HepG2 (cell line): ENCODE measurements at regions not wholly inside any gene's neighbourhood (a gene's known extent, or its start where the extent isn't known, plus 50 kb on each side); places are given as distances from the start of the nearest gene placed in this dataset.

ENCODE experiments used
- E2F1 ChIP-seq: sonication (generic); formaldehyde crosslinking; IDR thresholded peaks from 2 replicates; pipeline ENCODE4 v1.5.0; 2020; ENCODE audit warnings: missing genetic modification reagents
- ELK4 ChIP-seq: sonication (generic); formaldehyde crosslinking; IDR thresholded peaks from 2 replicates; pipeline ENCODE4 v1.9.0; 2021; ENCODE audit warnings: missing genetic modification reagents, borderline replicate concordance
- KDM3A ChIP-seq: IDR thresholded peaks from 2 replicates; pipeline ENCODE4 v1.6.1; 2018; ENCODE audit warnings: low read depth, missing compliant biosample characterization
- LRRFIP1 ChIP-seq: sonication (generic); formaldehyde crosslinking; conservative IDR thresholded peaks from 2 replicates; pipeline ENCODE4 v1.4.0; 2020; ENCODE audit warnings: missing genetic modification reagents
- MTA3 ChIP-seq: sonication (generic); formaldehyde crosslinking; IDR thresholded peaks from 2 replicates; pipeline ENCODE4 v1.4.0; 2020; ENCODE audit warnings: missing genetic modification reagents
- PATZ1 ChIP-seq: sonication (generic); formaldehyde crosslinking; IDR thresholded peaks from 2 replicates; pipeline ENCODE4 v1.4.0; 2020; ENCODE audit warnings: missing genetic modification reagents
- PBX2 ChIP-seq: IDR thresholded peaks from 2 replicates; pipeline ENCODE4 v1.6.1; 2016; ENCODE audit warnings: control low read depth
- PREB ChIP-seq: sonication (generic); formaldehyde crosslinking; IDR thresholded peaks from 2 replicates; pipeline ENCODE4 v1.4.0; 2020; ENCODE audit warnings: missing genetic modification reagents
- SIN3A ChIP-seq: IDR thresholded peaks from 2 replicates; pipeline ENCODE4 v1.6.1; 2011; ENCODE audit warnings: low read depth, mild to moderate bottlenecking, control low read depth, low read length, borderline replicate concordance
- SP5 ChIP-seq: IDR thresholded peaks from 2 replicates; pipeline ENCODE4 v1.6.1; 2016; ENCODE audit warnings: low read depth, borderline replicate concordance
- SRF ChIP-seq: IDR thresholded peaks from 2 replicates; pipeline ENCODE4 v1.6.1; 2011; ENCODE audit warnings: mild to moderate bottlenecking, low read depth, low read length, moderate library complexity
- STAG1 ChIP-seq: sonication (generic); formaldehyde crosslinking; IDR thresholded peaks from 2 replicates; pipeline ENCODE4 v1.4.0; 2020; ENCODE audit warnings: missing genetic modification reagents
- TERF1 ChIP-seq: sonication (generic); formaldehyde crosslinking; IDR thresholded peaks from 2 replicates; pipeline ENCODE4 v1.8.0; 2022; ENCODE audit warnings: mild to moderate bottlenecking, missing genetic modification reagents, moderate library complexity
- TP53 ChIP-seq: sonication (generic); formaldehyde crosslinking; conservative IDR thresholded peaks from 2 replicates; pipeline ENCODE4 v1.4.0; 2020; ENCODE audit warnings: missing genetic modification reagents
- ZBTB26 ChIP-seq: IDR thresholded peaks from 2 replicates; pipeline ENCODE4 v1.6.1; 2016; ENCODE audit warnings: missing compliant biosample characterization, missing genetic modification reagents, borderline replicate concordance
- ZNF331 ChIP-seq: sonication (generic); formaldehyde crosslinking; IDR thresholded peaks from 2 replicates; pipeline ENCODE4 v1.4.0; 2020; ENCODE audit warnings: missing genetic modification reagents
- ZNF33B ChIP-seq: sonication (generic); formaldehyde crosslinking; IDR thresholded peaks from 2 replicates; pipeline ENCODE4 v1.5.1; 2020; ENCODE audit warnings: mild to moderate bottlenecking, missing genetic modification reagents
- ZNF572 ChIP-seq: sonication (generic); formaldehyde crosslinking; IDR thresholded peaks from 2 replicates; pipeline ENCODE4 v1.5.1; 2020; ENCODE audit warnings: mild to moderate bottlenecking, missing genetic modification reagents
- ZNF615 ChIP-seq: sonication (generic); formaldehyde crosslinking; IDR thresholded peaks from 2 replicates; pipeline ENCODE4 v1.5.0; 2020; ENCODE audit warnings: mild to moderate bottlenecking, missing genetic modification reagents, borderline replicate concordance
- ZSCAN9 ChIP-seq: IDR thresholded peaks from 2 replicates; pipeline ENCODE4 v1.6.1; 2016; ENCODE audit warnings: borderline replicate concordance

- TF ChIP-seq PREB (CRISPR knock-in tag) (no peak), TERF1 (CRISPR knock-in tag) (no peak), PBX2 (no peak), STAG1 (no peak), E2F1 (CRISPR knock-in tag) (no peak), TP53 (CRISPR knock-in tag) (peak; percentile 99), ZNF33B (CRISPR knock-in tag) (no peak), ZNF615 (no peak), ZNF331 (CRISPR knock-in tag) (peak; percentile 75), KDM3A (CRISPR knock-in tag) (no peak), SIN3A (no peak), ZBTB26 (no peak), MTA3 (CRISPR knock-in tag) (no peak), LRRFIP1 (CRISPR knock-in tag) (no peak), SP5 (CRISPR knock-in tag) (no peak), ZSCAN9 (CRISPR knock-in tag) (no peak), ZNF572 (no peak), SRF (no peak), PATZ1 (CRISPR knock-in tag) (no peak), ELK4 (no peak)
Measured at GRCh38 chr14:100398044-100398443, 74.9 kb downstream of the SLC25A47 start (continued).
